ENCODE measurements at regions not wholly inside any gene's neighbourhood (a gene's known extent, or its start where the extent isn't known, plus 50 kb on each side); places are given as distances from the start of the nearest gene placed in this dataset.

GRCh38 chr12:115023279-115024265 lies 339.6 kb upstream of the TBX3 start:
- TF ChIP-seq CTCF (conservative IDR thresholded peaks at IDR 0.05; ENCODE audit: low read length) (no peak), EZH2phosphoT487 (IDR thresholded peaks at IDR 0.05; ENCODE audit: borderline replicate concordance) (no peak)

Data from Loucy (cell line).